ENCODE measurements at regions not wholly inside any gene's neighbourhood (a gene's known extent, or its start where the extent isn't known, plus 50 kb on each side); places are given as distances from the start of the nearest gene placed in this dataset.
"Not testable (repeated sequence)": the region's sequence is repeated elsewhere in the genome, so short reads cannot be mapped to it uniquely, and the experiment has no call there.

DNA sequence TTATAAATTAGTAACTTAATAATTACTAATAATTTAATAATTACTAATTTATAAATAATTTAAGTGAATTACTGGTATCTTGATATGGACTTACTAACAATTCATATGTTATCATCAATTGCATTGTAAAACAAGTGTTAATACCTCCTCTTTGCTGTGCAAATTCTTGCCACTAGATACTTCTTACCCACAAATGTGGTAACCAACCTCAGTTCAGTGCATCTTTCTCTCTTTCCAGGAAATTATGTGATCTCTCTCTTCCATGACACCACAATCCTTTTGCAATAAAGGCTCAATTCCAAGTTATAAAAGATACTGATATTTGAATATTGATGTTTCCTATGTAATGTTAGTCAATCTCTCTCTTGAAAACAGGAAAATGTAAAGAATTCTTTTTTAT, 408.6 kb upstream of the MIR17HG start:
- Histone ChIP-seq H3K4me1 (replicated peaks; ENCODE audit: insufficient read depth) (no peaks in the 10 kb centered on the region), H3F3A (ENCODE audit: insufficient read depth, low read depth) (no peaks in the 10 kb centered on the region), H3K9me3 (ENCODE audit: insufficient read depth, low read depth) (no peaks in the 10 kb centered on the region), H3K27me3 (ENCODE audit: insufficient read depth, low read depth) (no peaks in the 10 kb centered on the region), H2AFZ (no peak overlapping the region), H3K9me2 (ENCODE audit: insufficient read depth) (no peaks in the 10 kb centered on the region), H4K20me1 (ENCODE audit: insufficient read depth) (no peaks in the 10 kb centered on the region), H3K27ac (no peak overlapping the region), H3K36me3 (ENCODE audit: low read depth) (no peaks in the 10 kb centered on the region), H3K79me2 (ENCODE audit: low read depth) (no peaks in the 10 kb centered on the region), H3K4me2 (no peak overlapping the region), H3K4me3 (no peak overlapping the region)
- ChIA-PET POLR2A (ENCODE audit: unreplicated experiment) (no interaction called here), CTCF (no interaction called here)
- DNase-seq: no peak
- TF ChIP-seq CTCF (conservative IDR thresholded peaks at IDR 0.05) (no peak), EZH2 (IDR thresholded peaks at IDR 0.05; ENCODE audit: low read depth) (no peak)
- no TSS peak for BruUV-seq (replicated peaks)
- intact Hi-C loops (cut with micrococcal nuclease; ENCODE audit: unreplicated experiment): no loop called here

- H3K27me3 ChIP-seq (ENCODE audit: insufficient read depth, low read depth): no peaks in the 10 kb centered on the region
- no peaks in the 10 kb centered on the region for H3F3A ChIP-seq (ENCODE audit: insufficient read depth, low read depth)
- no peak overlapping the region for H2AFZ ChIP-seq
- H3K4me1 ChIP-seq (replicated peaks; ENCODE audit: insufficient read depth): no peaks in the 10 kb centered on the region
- TF ChIP-seq CTCF (conservative IDR thresholded peaks at IDR 0.05) (no peak), EZH2 (IDR thresholded peaks at IDR 0.05; ENCODE audit: low read depth) (no peak)
- no peak for DNase-seq
- no peaks in the 10 kb centered on the region for H4K20me1 ChIP-seq (ENCODE audit: insufficient read depth)
- BruUV-seq (replicated peaks): no TSS peak
- ChIA-PET POLR2A (ENCODE audit: unreplicated experiment) (interaction anchor here (0.5 kb wide), 1 partner anchor 221 kb away, joined by 3 read pairs; no protein-coding TSS in a partner anchor), CTCF (no interaction called here)
- H3K9me2 ChIP-seq (ENCODE audit: insufficient read depth): no peaks in the 10 kb centered on the region
- H3K4me3 ChIP-seq: no peak overlapping the region
- H3K27ac ChIP-seq: no peak overlapping the region
- H3K79me2 ChIP-seq (ENCODE audit: low read depth): no peaks in the 10 kb centered on the region
- intact Hi-C loops (cut with micrococcal nuclease; ENCODE audit: unreplicated experiment): no loop called here
- H3K9me3 ChIP-seq (ENCODE audit: insufficient read depth, low read depth): no peaks in the 10 kb centered on the region
- no peaks in the 10 kb centered on the region for H3K36me3 ChIP-seq (ENCODE audit: low read depth)
- H3K4me2 ChIP-seq: no peak overlapping the region
Measured at GRCh38 chr13:90943946-90944345, 403.5 kb upstream of the MIR17HG start.

GRCh38 chr13:90945146-90945545, 402.3 kb upstream of the MIR17HG start:
- intact Hi-C loops (cut with micrococcal nuclease; ENCODE audit: unreplicated experiment); DNase-seq; H3K4me2 ChIP-seq; H3K36me3 ChIP-seq (ENCODE audit: low read depth); CTCF ChIA-PET; H3K4me3 ChIP-seq; H3K27ac ChIP-seq; H3F3A ChIP-seq (ENCODE audit: insufficient read depth, low read depth); H3K9me2 ChIP-seq (ENCODE audit: insufficient read depth); H3K27me3 ChIP-seq (ENCODE audit: insufficient read depth, low read depth); H3K4me1 ChIP-seq (replicated peaks; ENCODE audit: insufficient read depth); H3K79me2 ChIP-seq (ENCODE audit: low read depth); BruUV-seq (replicated peaks); H4K20me1 ChIP-seq (ENCODE audit: insufficient read depth); H3K9me3 ChIP-seq (ENCODE audit: insufficient read depth, low read depth); POLR2A ChIA-PET (ENCODE audit: unreplicated experiment); H2AFZ ChIP-seq: not testable (repeated sequence)

- intact Hi-C loops (cut with micrococcal nuclease; ENCODE audit: unreplicated experiment); H2AFZ ChIP-seq; H3K79me2 ChIP-seq (ENCODE audit: low read depth); H3K4me2 ChIP-seq; BruUV-seq (replicated peaks); H3F3A ChIP-seq (ENCODE audit: insufficient read depth, low read depth); DNase-seq; POLR2A ChIA-PET (ENCODE audit: unreplicated experiment); H4K20me1 ChIP-seq (ENCODE audit: insufficient read depth); H3K27ac ChIP-seq; H3K4me3 ChIP-seq; H3K9me2 ChIP-seq (ENCODE audit: insufficient read depth); H3K36me3 ChIP-seq (ENCODE audit: low read depth); H3K9me3 ChIP-seq (ENCODE audit: insufficient read depth, low read depth); H3K27me3 ChIP-seq (ENCODE audit: insufficient read depth, low read depth); H3K4me1 ChIP-seq (replicated peaks; ENCODE audit: insufficient read depth); CTCF ChIA-PET: not testable (repeated sequence)
Measured at GRCh38 chr13:90946125-90946524, 401.4 kb upstream of the MIR17HG start.
